Activated CD4-positive, alpha-beta T cell treated with anti-CD3 and anti-CD28 coated beads, Interleukin-2, amount 10 ng/mL, durations not matched to agents 24 days and 14 days (primary cell): ENCODE measurements at regions not wholly inside any gene's neighbourhood (a gene's known extent, or its start where the extent isn't known, plus 50 kb on each side); places are given as distances from the start of the nearest gene placed in this dataset.

Source experiments
- DNase-seq: peaks from one replicate; pipeline ENCODE4 v3.0.0; 2022
- H3K27ac Mint-ChIP-seq: one replicate; pipeline ENCODE4 v1.8.0; 2022; ENCODE audit warnings: mild to moderate bottlenecking, mixed read lengths
- H3K27me3 Mint-ChIP-seq: one replicate; pipeline ENCODE4 v1.8.0; 2022; ENCODE audit warnings: mixed read lengths
- H3K36me3 Mint-ChIP-seq: one replicate; pipeline ENCODE4 v1.8.0; 2022; ENCODE audit warnings: low read depth, mild to moderate bottlenecking, mixed read lengths
- H3K4me1 Mint-ChIP-seq: one replicate; pipeline ENCODE4 v1.8.0; 2021; ENCODE audit warnings: mixed read lengths
- H3K4me3 Mint-ChIP-seq: one replicate; pipeline ENCODE4 v1.8.0; 2022; ENCODE audit warnings: mild to moderate bottlenecking, moderate library complexity, mixed read lengths
- H3K9me3 Mint-ChIP-seq: one replicate; pipeline ENCODE4 v1.8.0; 2021; ENCODE audit warnings: mixed read lengths
- intact Hi-C: fragments of 100-400 bp; cut with micrococcal nuclease; formaldehyde crosslinking; loops from one replicate; pipeline ENCODE4 v1.15.1; 2023

DNA sequence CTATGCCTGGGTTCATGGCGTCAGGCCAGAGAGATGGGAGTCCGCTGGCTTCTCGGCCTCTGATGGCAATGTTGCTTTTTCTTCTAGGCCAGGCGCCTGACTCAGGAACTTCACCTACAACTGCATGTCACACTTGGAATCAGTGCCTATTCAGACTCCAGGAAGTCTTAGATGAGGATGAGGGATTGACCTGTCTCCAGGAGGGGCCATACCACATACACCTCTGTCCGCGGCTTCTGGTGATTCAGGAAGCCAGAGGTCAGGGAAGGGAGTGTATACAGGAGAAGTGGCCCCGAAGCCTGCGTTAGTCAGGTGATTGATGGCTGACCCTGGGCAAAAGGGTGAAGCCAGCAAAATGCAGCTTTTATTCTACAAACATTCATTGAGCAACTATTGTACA, 109.1 kb upstream of the RMDN2 start:
- H3K9me3 Mint-ChIP-seq: peaks cover 9% of the 10 kb centered on the region
- no peaks in the 10 kb centered on the region for H3K27me3 Mint-ChIP-seq
- intact Hi-C loops: no loop called here
- no peak overlapping the region for H3K4me3 Mint-ChIP-seq
- no peak for DNase-seq
- H3K27ac Mint-ChIP-seq: no peak overlapping the region
- H3K36me3 Mint-ChIP-seq: no peaks in the 10 kb centered on the region
- no peaks in the 10 kb centered on the region for H3K4me1 Mint-ChIP-seq

DNA sequence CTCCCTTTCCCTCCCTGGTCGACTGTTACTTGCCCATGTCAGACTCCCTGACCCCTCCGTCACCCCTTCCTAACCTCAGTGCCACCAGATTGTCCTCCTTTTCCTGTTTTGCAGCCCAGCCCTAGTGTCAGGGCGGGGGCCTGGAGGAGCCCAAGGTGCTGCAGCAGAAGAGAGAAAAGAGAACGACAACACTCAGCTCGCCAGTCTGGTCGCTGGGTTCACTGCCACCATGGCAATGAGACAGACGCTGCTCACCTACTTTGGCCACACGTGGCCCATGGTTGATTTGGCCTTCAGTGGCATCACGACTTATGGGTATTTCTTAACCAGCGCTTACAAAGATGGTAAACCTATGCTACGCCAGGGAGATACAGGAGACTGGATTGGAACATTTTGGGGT, 108.4 kb upstream of the RMDN2 start:
- intact Hi-C loops: no loop called here
- no peak overlapping the region for H3K27ac Mint-ChIP-seq
- H3K4me3 Mint-ChIP-seq: no peak overlapping the region

GRCh38 chr2:37819186-37819585, 105.9 kb upstream of the RMDN2 start:
- peaks cover 7% of the 10 kb centered on the region for H3K4me1 Mint-ChIP-seq
- no peaks in the 10 kb centered on the region for H3K36me3 Mint-ChIP-seq
- no peak overlapping the region for H3K4me3 Mint-ChIP-seq
- no peak for DNase-seq
- H3K9me3 Mint-ChIP-seq: peaks cover 9% of the 10 kb centered on the region
- intact Hi-C loops: no loop called here
- no peak overlapping the region for H3K27ac Mint-ChIP-seq
- no peaks in the 10 kb centered on the region for H3K27me3 Mint-ChIP-seq

More for the DNA sequence above, 108.4 kb upstream of the RMDN2 start:
- no peaks in the 10 kb centered on the region for H3K36me3 Mint-ChIP-seq
- H3K27me3 Mint-ChIP-seq: no peaks in the 10 kb centered on the region
- peaks cover 9% of the 10 kb centered on the region for H3K9me3 Mint-ChIP-seq
- no peak for DNase-seq
- no peaks in the 10 kb centered on the region for H3K4me1 Mint-ChIP-seq

GRCh38 chr2:37820471-37820986, 104.6 kb upstream of the RMDN2 start:
- intact Hi-C loops: no loop called here
- Mint-ChIP-seq H3K27me3 (no peaks in the 10 kb centered on the region), H3K4me1 (peaks cover 7% of the 10 kb centered on the region), H3K4me3 (no peak overlapping the region), H3K36me3 (no peaks in the 10 kb centered on the region), H3K27ac (no peak overlapping the region), H3K9me3 (peaks cover 9% of the 10 kb centered on the region)
- no peak for DNase-seq

- no peak for DNase-seq
- no peaks in the 10 kb centered on the region for H3K36me3 Mint-ChIP-seq
- no peak overlapping the region for H3K27ac Mint-ChIP-seq
- peaks cover 3% of the 10 kb centered on the region for H3K9me3 Mint-ChIP-seq
- no peak overlapping the region for H3K4me3 Mint-ChIP-seq
- no peaks in the 10 kb centered on the region for H3K27me3 Mint-ChIP-seq
- peaks cover 7% of the 10 kb centered on the region for H3K4me1 Mint-ChIP-seq
- intact Hi-C loops: no loop called here
Observed at GRCh38 chr2:37825586-37825985, 99.5 kb upstream of the RMDN2 start.

DNA sequence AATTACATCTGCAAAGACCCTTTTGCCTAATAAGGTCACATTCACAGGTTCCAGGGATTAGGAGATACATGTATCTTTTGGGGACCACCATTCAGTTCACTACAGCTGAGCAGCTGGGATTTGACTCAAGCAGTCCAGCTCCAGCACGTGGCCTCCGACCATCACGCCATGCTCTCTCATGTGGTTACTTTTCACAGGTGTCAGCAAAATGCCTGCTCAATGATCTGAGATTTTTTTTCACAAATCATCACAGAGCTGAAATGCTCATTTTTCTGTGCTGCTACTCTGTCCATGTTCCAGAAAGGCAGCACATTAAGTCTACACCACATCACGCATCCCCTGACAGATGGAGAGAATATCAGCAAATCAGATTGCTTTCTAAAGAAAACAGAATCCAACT, 98.5 kb upstream of the RMDN2 start:
- Mint-ChIP-seq H3K9me3 (no peaks in the 10 kb centered on the region), H3K4me3 (no peak overlapping the region), H3K36me3 (no peaks in the 10 kb centered on the region), H3K27ac (no peak overlapping the region), H3K27me3 (no peaks in the 10 kb centered on the region), H3K4me1 (peaks cover 7% of the 10 kb centered on the region)
- intact Hi-C loops: no loop called here
- no peak for DNase-seq

GRCh38 chr2:37827455-37827854, 97.6 kb upstream of the RMDN2 start:
- H3K4me1 Mint-ChIP-seq: peaks cover 7% of the 10 kb centered on the region
- no peaks in the 10 kb centered on the region for H3K36me3 Mint-ChIP-seq
- no peak overlapping the region for H3K27ac Mint-ChIP-seq
- no peaks in the 10 kb centered on the region for H3K27me3 Mint-ChIP-seq
- no peaks in the 10 kb centered on the region for H3K9me3 Mint-ChIP-seq
- no peak overlapping the region for H3K4me3 Mint-ChIP-seq
- intact Hi-C loops: no loop called here
- DNase-seq: no peak

DNA sequence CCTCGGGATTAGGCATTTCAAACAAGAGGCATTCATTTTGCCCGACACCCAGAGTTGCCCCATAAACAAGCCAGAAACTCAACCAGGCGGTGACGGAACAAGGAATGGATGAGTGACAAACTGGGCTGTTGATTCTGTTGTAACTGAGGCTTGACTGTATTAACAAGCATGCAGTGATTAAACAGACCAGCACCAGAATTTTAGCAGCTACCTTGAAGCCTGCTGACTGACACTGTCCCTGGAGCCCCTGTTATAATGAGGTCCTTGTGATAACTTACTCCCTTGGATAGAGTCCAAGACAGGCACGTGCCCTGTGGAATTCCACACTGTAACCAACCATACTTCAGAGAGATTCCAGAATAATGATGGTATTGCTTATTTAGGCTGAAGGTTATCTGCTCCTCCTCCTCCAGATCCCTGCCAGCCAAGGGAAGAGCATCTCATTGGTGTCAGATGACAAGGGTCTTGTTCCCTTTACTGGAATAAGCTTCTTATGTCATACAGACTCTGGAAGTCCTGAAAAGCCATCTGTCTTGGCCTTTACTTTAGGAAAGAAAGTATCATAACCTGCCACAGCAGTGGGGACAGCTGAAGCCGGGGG, 97.1 kb upstream of the RMDN2 start:
- no peaks in the 10 kb centered on the region for H3K36me3 Mint-ChIP-seq
- H3K27me3 Mint-ChIP-seq: no peaks in the 10 kb centered on the region
- DNase-seq: no peak
- H3K4me3 Mint-ChIP-seq: no peak overlapping the region
- no peak overlapping the region for H3K27ac Mint-ChIP-seq
- H3K9me3 Mint-ChIP-seq: no peaks in the 10 kb centered on the region
- intact Hi-C loops: no loop called here
- peaks cover 5% of the 10 kb centered on the region for H3K4me1 Mint-ChIP-seq

- Mint-ChIP-seq H3K4me3 (no peak overlapping the region), H3K4me1 (peaks cover 11% of the 10 kb centered on the region), H3K9me3 (no peaks in the 10 kb centered on the region), H3K27me3 (no peaks in the 10 kb centered on the region), H3K36me3 (no peaks in the 10 kb centered on the region), H3K27ac (no peak overlapping the region)
- DNase-seq: no peak
- intact Hi-C loops: no loop called here
Observed at GRCh38 chr2:37829202-37829601, 95.9 kb upstream of the RMDN2 start.

DNA sequence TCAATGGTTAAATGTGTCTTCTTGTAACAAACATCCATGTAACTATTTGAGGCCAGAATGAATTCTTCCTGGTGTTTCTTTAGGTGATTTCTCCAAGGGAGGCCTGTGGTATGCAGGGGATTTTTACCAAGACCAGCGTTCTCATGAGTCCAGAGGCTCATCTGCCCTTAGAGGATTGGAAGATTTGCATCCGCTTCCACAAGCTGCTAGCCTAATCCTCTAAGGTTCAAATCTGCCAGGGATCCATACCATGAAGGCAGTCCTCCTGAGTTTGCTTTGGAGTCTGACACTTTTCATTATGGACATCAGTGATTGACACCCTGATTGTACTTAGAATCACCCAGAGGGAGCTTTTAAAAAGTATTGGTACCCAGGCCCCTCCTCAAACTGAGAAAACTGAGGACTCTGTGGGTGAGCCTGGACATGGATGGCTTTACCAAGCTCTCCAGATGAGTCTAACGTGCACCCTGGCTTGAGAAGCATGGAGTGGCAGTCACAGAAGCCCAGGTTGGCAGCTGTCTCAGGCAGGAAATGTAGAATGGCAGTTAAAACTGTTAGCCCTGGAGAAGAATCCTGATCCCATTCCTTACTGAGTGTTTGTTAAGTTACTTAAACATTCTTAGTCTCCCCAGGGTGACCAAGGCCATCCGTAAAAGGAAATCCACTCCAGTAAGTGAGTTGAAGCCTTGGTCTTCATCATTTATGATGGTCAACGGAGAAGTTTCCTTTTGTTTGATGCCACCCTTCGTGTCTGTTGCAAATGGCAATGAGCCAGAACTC, 95.3 kb upstream of the RMDN2 start:
- Mint-ChIP-seq H3K9me3 (no peaks in the 10 kb centered on the region), H3K4me3 (no peak overlapping the region), H3K36me3 (no peaks in the 10 kb centered on the region), H3K4me1 (peaks cover 14% of the 10 kb centered on the region), H3K27ac (no peak overlapping the region), H3K27me3 (no peaks in the 10 kb centered on the region)
- intact Hi-C loops: loop anchor here (5.0 kb wide), 1 partner anchor 193 kb away; no protein-coding TSS in a partner anchor
- DNase-seq: no peak

DNA sequence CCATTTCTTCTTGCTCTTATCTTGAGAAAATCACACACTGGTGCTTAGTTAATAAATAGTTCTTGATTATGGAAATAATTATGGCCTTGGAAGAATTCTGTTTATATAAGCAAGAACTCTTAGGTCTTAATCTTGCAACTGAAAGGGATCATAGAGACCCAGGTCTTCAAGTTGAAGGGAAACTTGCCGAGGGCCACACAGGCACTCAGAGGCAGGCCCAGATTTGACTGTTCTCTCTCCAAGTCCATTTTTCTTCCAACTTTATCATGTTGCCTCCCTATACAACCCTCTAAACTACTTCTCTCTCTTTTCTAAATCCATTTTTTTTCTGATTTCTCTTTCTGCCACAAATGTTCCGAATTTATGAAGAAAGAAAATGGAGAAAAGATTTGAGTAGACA, 94.5 kb upstream of the RMDN2 start:
- Mint-ChIP-seq H3K27ac (no peak overlapping the region), H3K9me3 (no peaks in the 10 kb centered on the region), H3K4me1 (peaks cover 14% of the 10 kb centered on the region), H3K27me3 (no peaks in the 10 kb centered on the region), H3K36me3 (no peaks in the 10 kb centered on the region), H3K4me3 (no peak overlapping the region)
- no peak for DNase-seq
- intact Hi-C loops: loop anchor here (5.0 kb wide), 1 partner anchor 193 kb away; no protein-coding TSS in a partner anchor

GRCh38 chr2:37831081-37831780, 93.9 kb upstream of the RMDN2 start:
- H3K4me1 Mint-ChIP-seq: peaks cover 14% of the 10 kb centered on the region
- H3K9me3 Mint-ChIP-seq: no peaks in the 10 kb centered on the region
- H3K36me3 Mint-ChIP-seq: no peaks in the 10 kb centered on the region
- intact Hi-C loops: loop anchor here (5.0 kb wide), 1 partner anchor 194 kb away; no protein-coding TSS in a partner anchor
- H3K4me3 Mint-ChIP-seq: no peak overlapping the region
- no peak overlapping the region for H3K27ac Mint-ChIP-seq
- no peak for DNase-seq
- no peaks in the 10 kb centered on the region for H3K27me3 Mint-ChIP-seq

- no peak overlapping the region for H3K4me3 Mint-ChIP-seq
- no peaks in the 10 kb centered on the region for H3K36me3 Mint-ChIP-seq
- no peak overlapping the region for H3K27ac Mint-ChIP-seq
- H3K27me3 Mint-ChIP-seq: no peaks in the 10 kb centered on the region
- peaks cover 20% of the 10 kb centered on the region for H3K4me1 Mint-ChIP-seq
- H3K9me3 Mint-ChIP-seq: no peaks in the 10 kb centered on the region
- intact Hi-C loops: loop anchor here (1.0 to 5.0 kb wide), 8 partner anchors 40 to 664 kb away; no protein-coding TSS in a partner anchor
- DNase-seq: peak; percentile 94
Observed at GRCh38 chr2:37832590-37833197, 92.4 kb upstream of the RMDN2 start.
